Right cardiac atrium (tissue), 5 donors: ENCODE measurements at regions not wholly inside any gene's neighbourhood (a gene's known extent, or its start where the extent isn't known, plus 50 kb on each side); places are given as distances from the start of the nearest gene placed in this dataset.

Experiments used
- ATAC-seq, 2 donors: fragments of 200-7000 bp; cut with Tn5 transposase; one replicate each; pipeline versions ENCODE4 v1.8.0 to v1.9.1; 2020; ENCODE audit warnings: moderate library complexity in 2 of 2, mild to moderate bottlenecking in 1 of 2
- DNase-seq, 3 donors: peaks; one replicate each; pipeline ENCODE4 v3.0.0-alpha.2; 2020
- H3K27ac ChIP-seq: one replicate; pipeline ENCODE4 v1.5.1; 2013; ENCODE audit warnings: mild to moderate bottlenecking, low read length, control low read depth, moderate library complexity
- H3K27me3 ChIP-seq: one replicate; pipeline ENCODE4 v1.6.1; 2013; ENCODE audit not compliant: control insufficient read depth, insufficient read depth
- H3K4me1 ChIP-seq: one replicate; pipeline ENCODE4 v1.6.1; 2013; ENCODE audit warnings: low read length; ENCODE audit not compliant: control insufficient read depth, insufficient read depth
- H3K4me3 ChIP-seq: one replicate; pipeline ENCODE4 v1.5.1; 2013; ENCODE audit warnings: low read length, control low read depth
- H3K9me3 ChIP-seq: one replicate; pipeline ENCODE4 v1.6.1; 2013; ENCODE audit warnings: low read length; ENCODE audit not compliant: control insufficient read depth
- WGBS: extraction: QIAGEN DNeasy Blood & Tissue Kit; methylation state at CpG from one replicate; pipeline ENCODE4 v1.1.7; 2013; 5-methylcytosine and 5-hydroxymethylcytosine counted together
- intact Hi-C, 4 donors: fragments of 100-400 bp; cut with DNase I; formaldehyde crosslinking; loops; one replicate each; pipeline versions ENCODE4 v1.11.0 to v1.14.0; 2022 to 2023
- donor health status: healthy with polysubstance abuse.
- donor health status: DM: no; HTN: yes; CAD: no.
- donor health status: DM: no; HTN: no; CAD: no.
- donor health status: DM: no; HTN: yes; CAD: no; lungs with severe emphysema.
- donor health status: DM: yes; HTN: yes; CAD: no.

- no peaks in the 10 kb centered on the region for H3K9me3 ChIP-seq
- WGBS: 45% methylated on average over 3 of the region's 3 CpGs
- H3K27me3 ChIP-seq: no peaks in the 10 kb centered on the region
- H3K27ac ChIP-seq: peak overlapping the region; percentile 51
- ATAC-seq (peak; percentile 86 to 88), DNase-seq (peak in 1 of 3 donors; percentile 18)
- peaks cover 1% of the 10 kb centered on the region for H3K4me1 ChIP-seq
- intact Hi-C loops: loop anchor here in 1 of 4 donors (10.0 kb wide), 1 partner anchor 209 kb away; no protein-coding TSS in a partner anchor
- no peak overlapping the region for H3K4me3 ChIP-seq
Measured at GRCh38 chr2:196284144-196284844, 112.9 kb upstream of the STK17B start.

DNA sequence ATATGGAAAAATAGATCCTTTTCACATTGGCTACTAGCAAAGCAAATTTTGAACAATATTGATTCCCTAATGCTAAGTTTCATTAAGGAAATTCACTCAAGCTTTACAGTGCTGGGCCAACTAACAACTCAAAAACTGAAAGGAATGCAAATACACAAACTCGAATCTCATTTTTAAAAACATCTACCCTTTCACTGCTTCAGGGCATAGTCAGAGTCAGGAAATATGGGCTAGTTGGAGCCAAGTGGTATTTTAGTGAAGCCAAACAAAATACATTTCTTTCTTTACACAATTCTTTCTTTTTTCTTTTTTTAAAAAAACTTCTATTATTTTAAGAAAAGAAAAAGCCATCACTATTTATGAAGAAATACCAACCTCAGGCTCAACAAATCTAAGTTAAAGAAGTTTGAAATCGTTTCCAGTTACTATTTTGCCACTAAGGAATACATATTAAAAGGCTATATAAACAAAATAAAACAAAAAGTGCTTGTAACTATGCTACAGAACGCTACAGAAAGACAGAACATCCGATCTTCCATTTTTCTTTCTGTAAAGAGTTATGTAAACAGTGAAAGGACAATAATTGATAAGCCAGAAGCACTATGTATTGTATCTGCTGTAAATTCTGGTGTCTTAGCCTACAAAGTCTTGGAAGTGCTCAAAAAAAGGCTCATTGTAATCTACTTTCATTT, 113.6 kb upstream of the STK17B start:
- DNase-seq (no peak), ATAC-seq (peak in 1 of 2 donors; percentile 29)
- intact Hi-C loops: loop anchor here in 1 of 4 donors (10.0 kb wide), 1 partner anchor 210 kb away; no protein-coding TSS in a partner anchor
- WGBS: 44% methylated on average over 4 of the region's 4 CpGs
- peaks cover 1% of the 10 kb centered on the region for H3K4me1 ChIP-seq
- H3K27ac ChIP-seq: no peak overlapping the region
- no peaks in the 10 kb centered on the region for H3K9me3 ChIP-seq
- no peaks in the 10 kb centered on the region for H3K27me3 ChIP-seq
- H3K4me3 ChIP-seq: no peak overlapping the region

DNA sequence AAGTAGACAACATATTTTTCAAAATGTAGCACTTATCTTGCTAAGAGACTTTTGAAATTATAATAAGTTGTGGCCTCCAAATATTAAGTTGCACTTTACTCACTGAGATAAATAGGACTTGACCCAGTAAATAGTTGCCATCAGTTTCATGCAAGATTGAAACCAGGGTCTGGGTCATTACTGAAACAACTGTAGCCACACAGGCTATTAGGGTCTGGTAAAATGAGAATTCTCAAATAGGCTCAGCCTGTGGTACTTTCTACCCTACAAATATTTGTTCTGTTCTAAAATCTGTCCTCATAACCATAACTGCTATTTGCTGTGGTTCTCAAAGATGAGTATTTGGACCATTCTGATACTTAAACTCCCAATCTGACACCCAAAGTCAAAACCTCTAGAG, 115.4 kb upstream of the STK17B start:
- ATAC-seq: no peak

DNA sequence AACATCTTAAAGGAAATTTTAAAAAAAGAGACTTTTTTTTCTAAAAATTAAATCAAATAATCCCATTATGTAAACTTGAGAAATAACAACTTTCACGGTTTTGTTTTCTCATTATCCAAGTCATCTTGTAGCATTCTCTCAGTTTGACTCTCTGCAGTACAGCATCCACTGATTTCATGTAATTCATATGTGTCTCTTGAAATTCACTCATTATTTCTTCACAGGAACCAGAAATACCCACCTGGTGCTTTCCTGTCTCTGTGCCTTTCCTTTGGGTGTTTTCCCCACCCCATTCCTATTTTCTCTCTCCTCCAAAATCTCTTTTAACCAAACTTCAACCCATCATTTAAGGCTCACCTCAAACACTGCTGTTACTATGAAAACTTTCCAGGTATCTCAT, 116.1 kb upstream of the STK17B start:
- H3K9me3 ChIP-seq: no peaks in the 10 kb centered on the region
- H3K4me1 ChIP-seq: peaks cover 1% of the 10 kb centered on the region
- no peak overlapping the region for H3K4me3 ChIP-seq
- H3K27ac ChIP-seq: no peak overlapping the region
- WGBS: 96% methylated on average over 1 of the region's 1 CpG
- intact Hi-C loops: loop anchor here in 1 of 4 donors (10.0 kb wide), 1 partner anchor 213 kb away; no protein-coding TSS in a partner anchor
- DNase-seq (no peak), ATAC-seq (no peak)
- no peaks in the 10 kb centered on the region for H3K27me3 ChIP-seq

More for the DNA sequence above, 115.4 kb upstream of the STK17B start:
- H3K27ac ChIP-seq: no peak overlapping the region
- no peaks in the 10 kb centered on the region for H3K27me3 ChIP-seq
- intact Hi-C loops: loop anchor here in 1 of 4 donors (10.0 kb wide), 1 partner anchor 212 kb away; no protein-coding TSS in a partner anchor
- no peaks in the 10 kb centered on the region for H3K9me3 ChIP-seq
- DNase-seq: no peak
- H3K4me3 ChIP-seq: no peak overlapping the region
- H3K4me1 ChIP-seq: peaks cover 1% of the 10 kb centered on the region

GRCh38 chr2:196288006-196288538, 116.7 kb upstream of the STK17B start:
- no peak for DNase-seq
- WGBS: 65% methylated on average over 5 of the region's 5 CpGs
- Histone ChIP-seq H3K4me1 (peaks cover 1% of the 10 kb centered on the region), H3K27me3 (no peaks in the 10 kb centered on the region), H3K27ac (no peak overlapping the region), H3K9me3 (no peaks in the 10 kb centered on the region), H3K4me3 (no peak overlapping the region)
- intact Hi-C loops: loop anchor here in 1 of 4 donors (10.0 kb wide), 1 partner anchor 213 kb away; no protein-coding TSS in a partner anchor
- ATAC-seq: no peak

DNA sequence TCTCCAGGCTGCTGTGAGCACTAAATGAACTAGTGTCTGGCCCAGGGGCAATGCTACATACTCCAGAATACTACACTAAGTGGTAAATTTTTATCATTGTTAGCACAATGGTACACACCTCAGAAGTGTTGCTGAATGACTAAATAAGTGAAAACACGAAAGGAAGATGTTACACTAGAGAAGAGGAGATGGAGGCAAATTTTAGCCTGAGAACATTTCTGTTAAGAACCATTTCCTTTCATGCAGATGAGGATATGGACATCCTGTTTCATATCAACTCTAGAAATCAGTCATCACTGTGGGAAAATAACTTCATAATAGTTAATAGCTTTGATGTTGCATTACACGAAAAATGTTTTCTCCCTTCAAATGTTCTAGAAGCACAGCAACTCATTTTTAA, 117.6 kb upstream of the STK17B start:
- WGBS: 58% methylated on average over 2 of the region's 2 CpGs
- no peak for DNase-seq
- H3K27ac ChIP-seq: no peak overlapping the region
- H3K4me1 ChIP-seq: peaks cover 1% of the 10 kb centered on the region
- no peaks in the 10 kb centered on the region for H3K27me3 ChIP-seq
- H3K4me3 ChIP-seq: no peak overlapping the region
- no peak for ATAC-seq
- intact Hi-C loops: loop anchor here in 1 of 4 donors (10.0 kb wide), 1 partner anchor 214 kb away; no protein-coding TSS in a partner anchor
- no peaks in the 10 kb centered on the region for H3K9me3 ChIP-seq

- DNase-seq: no peak
- peaks cover 1% of the 10 kb centered on the region for H3K4me1 ChIP-seq
Measured at GRCh38 chr2:196290136-196290535, 118.8 kb upstream of the STK17B start.

GRCh38 chr2:196290569-196290968, 119.2 kb upstream of the STK17B start:
- ATAC-seq: peak; percentile 42 to 69
- DNase-seq: no peak
- peaks cover 1% of the 10 kb centered on the region for H3K4me1 ChIP-seq
- intact Hi-C loops: loop anchor here in 2 of 4 donors (10.0 kb wide), 2 partner anchors 164 to 304 kb away; partner anchors contain the start of gene HECW2 (in 1 of the 2)
- no peaks in the 10 kb centered on the region for H3K9me3 ChIP-seq
- no peaks in the 10 kb centered on the region for H3K27me3 ChIP-seq
- no peak overlapping the region for H3K4me3 ChIP-seq
- 80% methylated on average over 1 of the region's 1 CpG for WGBS
- no peak overlapping the region for H3K27ac ChIP-seq

More at GRCh38 chr2:196290136-196290535, 118.8 kb upstream of the STK17B start:
- Histone ChIP-seq H3K4me3 (no peak overlapping the region), H3K27ac (no peak overlapping the region), H3K27me3 (no peaks in the 10 kb centered on the region), H3K9me3 (no peaks in the 10 kb centered on the region)
- intact Hi-C loops: loop anchor here in 2 of 4 donors (10.0 kb wide), 2 partner anchors 165 to 305 kb away; partner anchors contain the start of gene HECW2 (in 1 of the 2)
- no peak for ATAC-seq

DNA sequence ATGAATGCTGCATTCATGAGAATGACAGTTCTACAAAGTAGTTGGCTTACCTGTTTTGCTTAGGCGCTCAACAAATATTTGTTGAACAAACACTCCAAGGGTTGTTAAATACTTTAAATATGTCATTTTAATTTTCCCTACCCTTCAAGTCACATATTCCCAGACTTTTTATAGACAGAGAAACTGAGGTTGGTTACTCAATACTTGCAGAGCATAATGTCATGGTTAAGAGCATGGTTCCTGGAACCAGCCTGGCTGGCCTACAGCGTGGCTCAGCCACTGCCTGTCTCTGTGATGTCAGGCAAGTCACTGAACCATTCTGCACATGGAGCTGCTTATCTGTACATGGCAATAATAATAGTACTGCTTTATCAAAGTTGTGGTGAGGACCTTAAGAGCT, 120.0 kb upstream of the STK17B start:
- Histone ChIP-seq H3K4me1 (no peaks in the 10 kb centered on the region), H3K27ac (no peak overlapping the region), H3K4me3 (no peak overlapping the region), H3K9me3 (no peaks in the 10 kb centered on the region), H3K27me3 (no peaks in the 10 kb centered on the region)
- intact Hi-C loops: loop anchor here in 2 of 4 donors (10.0 kb wide), 2 partner anchors 163 to 303 kb away; partner anchors contain the start of gene HECW2 (in 1 of the 2)
- 83% methylated on average over 2 of the region's 2 CpGs for WGBS
- ATAC-seq (peak; percentile 33 to 53), DNase-seq (no peak)

DNA sequence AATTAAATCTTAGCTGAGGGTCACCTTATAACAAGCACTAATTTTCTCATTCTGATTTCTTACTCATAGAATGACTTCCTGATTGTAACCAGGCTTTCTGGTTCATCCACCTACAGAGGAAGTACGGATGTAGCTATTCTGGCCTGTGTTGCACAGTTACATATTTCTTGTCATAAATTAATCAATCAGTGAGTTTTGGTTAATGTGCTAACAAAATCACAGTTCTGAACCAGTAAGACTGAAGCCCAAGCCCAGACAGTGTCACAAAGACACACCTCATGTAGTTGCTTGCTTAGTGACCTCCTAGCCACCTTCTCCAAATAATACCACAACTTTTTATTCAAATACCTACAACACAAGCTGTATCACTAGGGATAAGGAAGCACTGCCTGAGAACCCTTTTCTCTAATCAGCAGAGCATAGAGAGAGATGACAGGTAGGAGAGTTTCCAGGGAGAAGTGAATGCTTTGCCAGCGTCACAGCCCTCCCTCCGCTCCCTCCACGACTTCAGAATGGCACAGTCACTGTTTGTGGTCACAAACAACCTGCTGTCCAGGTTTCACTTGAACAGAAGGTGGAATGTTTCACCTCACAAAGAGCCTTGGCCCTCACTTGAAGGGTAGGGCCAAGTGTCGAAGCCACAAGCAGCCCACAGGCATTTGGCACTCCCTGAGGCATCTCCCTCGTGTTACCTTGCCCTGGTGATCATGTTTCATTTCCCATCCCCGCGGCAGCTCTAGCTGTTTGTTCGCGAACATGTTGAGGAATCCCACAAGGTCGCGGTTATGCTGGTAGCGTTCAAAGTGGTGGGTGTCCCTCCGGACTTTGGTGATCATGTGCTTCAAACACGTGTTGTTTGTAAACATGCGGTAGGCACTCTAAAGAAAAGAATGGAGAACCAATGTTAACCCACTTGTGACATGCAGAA, 120.8 kb upstream of the STK17B start:
- H3K9me3 ChIP-seq: no peaks in the 10 kb centered on the region
- DNase-seq: no peak
- no peaks in the 10 kb centered on the region for H3K4me1 ChIP-seq
- peak in 1 of 2 donors; percentile 7 for ATAC-seq
- no peak overlapping the region for H3K4me3 ChIP-seq
- intact Hi-C loops: loop anchor here in 2 of 4 donors (10.0 kb wide), 2 partner anchors 163 to 303 kb away; partner anchors contain the start of gene HECW2 (in 1 of the 2)
- no peaks in the 10 kb centered on the region for H3K27me3 ChIP-seq
- no peak overlapping the region for H3K27ac ChIP-seq
- 82% methylated on average over 16 of the region's 16 CpGs for WGBS
